ENCODE measurements at regions not wholly inside any gene's neighbourhood (a gene's known extent, or its start where the extent isn't known, plus 50 kb on each side); places are given as distances from the start of the nearest gene placed in this dataset.

DNA sequence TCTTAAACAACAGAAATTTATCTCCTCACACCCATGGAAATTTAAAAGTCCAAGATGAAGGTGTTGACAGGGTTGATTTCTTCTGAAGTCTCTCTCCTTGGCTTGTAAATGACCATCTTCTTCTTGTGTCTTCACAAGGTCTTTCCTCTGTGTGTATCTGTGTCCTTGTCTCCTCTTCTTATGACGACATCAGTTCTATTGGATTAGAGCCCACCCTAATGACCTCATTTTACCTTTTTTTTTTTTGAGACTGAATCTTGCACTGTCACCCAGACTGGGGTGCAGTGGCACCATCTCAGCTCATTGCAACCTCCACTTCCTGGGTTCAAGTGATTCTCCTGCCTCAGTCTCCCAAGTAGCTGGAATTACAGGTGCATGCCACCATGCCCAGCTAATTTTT is 429.0 kb upstream of the CDH5 start:
- no peak for DNase-seq

DNA sequence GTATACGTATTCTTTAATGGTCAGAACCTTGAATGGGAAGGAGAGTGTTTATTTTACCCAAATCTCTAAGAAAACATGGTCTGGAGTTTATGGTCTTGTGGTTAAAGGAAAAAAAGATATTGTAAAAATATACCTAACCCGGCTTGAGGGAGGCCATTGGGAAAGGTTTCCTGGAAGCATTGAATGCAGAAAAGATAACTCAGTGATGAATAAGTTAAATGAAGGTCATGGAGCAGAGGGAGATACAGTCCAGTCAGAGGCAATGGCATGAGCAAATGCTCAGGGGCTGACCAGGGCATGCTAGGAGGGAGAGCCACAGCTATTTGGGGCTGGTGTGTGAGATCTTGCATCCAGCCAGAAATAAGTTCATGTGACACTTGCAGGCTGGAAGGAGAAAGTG is 430.4 kb upstream of the CDH5 start:
- DNase-seq: no peak

DNA sequence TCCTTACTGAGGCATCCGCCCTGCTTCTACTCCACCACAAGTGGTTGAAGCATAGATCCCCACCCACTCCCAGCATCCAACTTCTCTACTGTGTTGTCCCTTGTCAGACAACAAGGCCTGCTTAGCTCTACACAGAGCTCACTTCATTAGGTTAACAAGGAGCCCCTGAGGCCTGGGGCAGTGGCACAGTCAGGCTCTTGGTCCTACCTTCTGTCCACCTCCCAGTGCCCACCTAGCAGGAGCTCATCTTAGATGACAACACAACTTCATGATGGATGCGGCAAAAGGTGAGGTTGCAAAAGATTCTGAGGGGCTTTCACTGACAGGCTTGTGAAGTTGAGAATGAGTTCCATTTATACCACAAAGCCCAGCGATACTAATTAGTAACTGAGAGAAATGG is 432.0 kb upstream of the CDH5 start:
- no peak for DNase-seq

DNA sequence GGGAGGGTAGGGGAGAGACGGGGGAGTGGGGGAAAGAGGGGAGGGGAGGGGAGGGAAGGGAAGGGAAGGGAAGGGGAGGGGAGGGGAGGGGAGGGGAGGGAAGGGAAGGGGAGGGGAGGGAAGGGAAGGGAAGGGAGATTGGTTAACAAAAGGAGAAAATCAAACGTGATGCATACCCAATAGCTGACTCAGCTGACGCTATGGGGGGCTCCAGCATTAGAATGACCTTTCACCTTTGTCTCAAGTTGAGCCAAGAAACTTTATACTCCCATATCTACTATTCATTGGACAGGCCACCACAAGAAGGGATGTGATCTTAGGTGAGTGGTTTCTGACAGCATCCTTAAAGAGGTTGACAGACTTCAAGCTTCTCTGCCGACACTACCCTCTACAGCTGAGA is 432.8 kb upstream of the CDH5 start:
- DNase-seq: no peak

DNA sequence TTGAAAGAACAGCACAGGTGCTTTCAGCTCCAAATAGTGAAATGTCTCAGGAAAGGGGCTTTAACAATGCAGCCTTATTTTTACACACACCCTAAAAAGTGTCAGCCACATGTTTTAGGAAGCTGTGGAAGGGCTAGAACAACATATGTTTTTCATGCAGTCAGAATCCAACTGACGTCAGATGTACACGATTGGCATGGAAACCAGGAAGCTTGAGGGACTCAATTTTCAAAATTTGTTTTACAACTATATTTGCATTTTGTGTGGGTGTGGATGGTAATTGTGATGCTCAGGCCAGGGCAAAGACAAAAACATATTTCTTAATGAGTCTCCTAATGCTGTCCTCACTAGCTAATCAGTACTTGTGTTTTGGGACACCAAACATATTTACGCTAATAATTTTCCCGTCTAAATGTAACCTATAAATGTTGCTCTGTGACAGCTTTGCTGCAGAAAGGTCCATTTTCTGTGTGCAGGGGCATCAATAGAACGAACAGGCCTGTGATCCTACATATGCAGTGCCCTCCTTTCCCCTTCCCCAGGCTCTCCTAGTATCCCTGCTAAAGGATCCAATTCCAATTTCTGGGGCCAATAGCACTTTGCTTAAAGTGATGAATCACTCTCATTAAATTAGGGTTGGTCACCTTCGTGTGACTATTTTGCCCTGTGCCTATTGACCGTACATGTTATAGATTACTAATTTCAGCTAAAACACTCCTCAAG is 434.0 kb upstream of the CDH5 start:
- no peak for DNase-seq

DNA sequence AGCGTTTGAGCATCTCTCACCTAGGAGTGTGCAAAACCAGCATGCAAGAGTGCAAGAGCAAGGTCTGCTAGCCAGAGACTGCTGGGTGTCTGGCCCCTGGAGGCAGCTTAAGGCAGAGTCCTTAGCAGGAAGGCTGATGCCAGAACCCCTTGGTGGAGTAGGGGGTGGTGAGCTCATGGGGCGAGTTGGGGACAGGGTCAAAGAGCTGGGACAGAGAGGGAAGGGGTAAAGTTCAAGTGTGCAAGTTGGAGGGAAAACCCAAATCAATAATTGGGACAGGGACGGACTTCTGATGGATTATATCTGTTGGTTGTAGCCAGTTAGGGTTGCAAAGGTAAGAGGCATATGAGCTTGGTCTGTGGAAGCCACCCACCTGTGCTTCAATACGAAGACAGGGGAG is 443.6 kb upstream of the CDH5 start:
- DNase-seq: no peak

DNA sequence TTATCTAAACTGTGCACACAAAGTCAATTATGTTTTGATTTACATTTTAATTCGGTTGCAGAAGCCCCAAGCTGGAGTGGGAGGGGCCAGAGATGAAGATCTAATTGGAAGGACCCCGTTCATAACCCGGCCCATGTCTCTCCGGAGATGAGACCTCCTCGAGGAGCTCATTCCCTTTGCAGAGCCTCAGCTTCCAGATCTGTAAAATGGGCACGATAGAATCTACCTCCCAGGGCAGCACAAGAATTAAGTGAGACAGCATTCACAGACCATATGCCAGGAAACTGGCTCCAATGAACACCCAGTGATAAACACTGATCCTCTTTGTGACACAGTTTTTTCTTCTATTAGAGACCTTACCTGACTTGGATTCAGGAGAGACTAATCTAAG is 446.5 kb upstream of the CDH5 start:
- DNase-seq: no peak

DNA sequence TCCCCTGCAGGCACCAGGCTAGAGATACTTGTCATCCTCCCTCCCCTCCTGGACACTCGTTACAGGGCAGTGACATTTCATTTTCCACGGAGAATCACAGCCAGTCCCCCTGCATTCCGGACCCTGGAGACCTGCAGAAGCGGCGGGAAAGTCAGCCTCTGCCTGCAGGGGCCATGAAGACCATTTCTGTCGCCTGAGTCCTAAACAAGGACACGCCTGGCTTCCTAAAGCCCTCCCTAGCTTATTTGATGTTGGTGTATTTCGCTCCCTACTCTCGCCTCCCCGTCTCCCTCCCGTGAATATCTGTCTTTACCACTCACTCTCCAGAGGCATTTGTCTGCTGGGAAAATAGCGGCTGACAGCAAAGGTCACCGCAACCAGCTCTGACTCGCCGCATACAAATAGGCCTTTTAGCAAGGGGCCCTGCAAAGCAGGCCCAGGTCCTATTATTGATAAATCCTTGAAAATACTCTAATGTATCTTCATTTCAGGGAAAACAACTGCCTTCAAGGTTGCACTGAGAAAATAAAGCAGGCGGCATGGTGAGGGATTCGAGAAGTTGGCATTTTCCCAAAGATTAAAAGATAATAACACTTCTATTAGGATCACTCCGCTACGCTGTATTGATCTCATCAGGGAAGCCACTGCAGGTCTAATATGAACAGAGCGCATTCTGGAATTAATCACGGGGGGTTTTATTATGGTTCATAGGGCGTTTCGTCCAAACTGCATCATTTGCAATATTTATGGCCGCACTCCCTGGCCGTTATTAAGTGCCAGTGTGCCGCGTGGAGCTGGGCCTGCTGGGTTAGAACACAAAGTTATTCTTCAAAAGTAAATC is 447.1 kb upstream of the CDH5 start:
- DNase-seq: no peak

DNA sequence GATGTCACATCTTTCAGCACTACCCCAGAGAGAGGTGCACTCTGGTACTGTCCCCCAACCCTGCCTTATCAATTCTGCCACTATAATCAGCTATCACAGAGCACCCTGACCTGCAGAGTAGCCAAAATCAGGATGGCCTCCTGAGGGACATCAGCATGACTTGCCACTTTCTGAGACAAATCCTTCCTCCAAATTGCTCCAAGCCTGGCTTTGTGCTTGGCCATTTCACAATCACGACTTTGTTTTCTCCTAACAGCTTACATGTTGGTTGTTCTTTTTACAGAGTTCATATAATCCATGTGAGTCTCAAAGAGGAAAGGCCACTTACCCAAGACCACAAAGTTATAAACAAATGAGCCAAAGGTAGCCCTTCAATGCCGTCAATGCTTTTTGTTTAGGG is 449.0 kb upstream of the CDH5 start:
- DNase-seq: no peak

DNA sequence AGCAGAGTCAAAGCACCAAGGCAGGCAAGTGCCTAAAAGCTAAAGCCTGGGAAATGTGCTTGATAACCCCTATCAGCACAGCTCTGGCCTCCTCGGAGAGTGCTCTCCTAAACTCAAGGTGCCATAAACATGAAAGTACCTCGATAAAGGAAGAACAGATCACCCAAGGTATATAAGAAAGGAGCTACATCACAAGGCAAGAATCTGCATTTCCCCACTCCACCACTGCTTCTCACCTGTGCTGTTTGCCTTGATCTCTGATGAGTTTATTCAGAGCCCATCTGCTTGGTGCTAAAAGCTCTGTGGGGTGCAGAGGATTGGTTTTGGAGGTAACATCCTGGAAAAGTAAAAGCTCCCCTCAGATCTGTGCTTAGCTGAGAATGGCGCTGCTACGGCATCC is 449.5 kb upstream of the CDH5 start:
- DNase-seq: no peak

DNA sequence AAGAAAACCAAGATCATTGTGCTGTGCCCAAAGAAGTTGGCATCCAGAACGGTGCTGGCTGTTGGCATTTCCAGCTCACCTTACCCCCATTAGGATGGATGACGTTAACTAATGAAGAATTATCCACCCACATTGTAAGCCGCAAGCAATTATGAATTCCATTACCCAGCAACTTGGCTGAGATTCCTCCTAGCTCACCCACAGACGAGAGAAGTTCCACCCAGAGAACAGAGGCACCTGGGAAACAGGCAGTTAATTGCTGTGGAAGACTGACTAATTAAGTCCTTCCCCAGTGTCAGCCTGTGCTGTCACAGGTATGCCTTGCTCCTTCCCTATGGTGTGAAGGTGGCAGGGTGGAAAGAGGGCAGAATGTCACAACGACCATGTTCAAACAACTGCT is 456.2 kb upstream of the CDH5 start:
- DNase-seq: no peak

DNA sequence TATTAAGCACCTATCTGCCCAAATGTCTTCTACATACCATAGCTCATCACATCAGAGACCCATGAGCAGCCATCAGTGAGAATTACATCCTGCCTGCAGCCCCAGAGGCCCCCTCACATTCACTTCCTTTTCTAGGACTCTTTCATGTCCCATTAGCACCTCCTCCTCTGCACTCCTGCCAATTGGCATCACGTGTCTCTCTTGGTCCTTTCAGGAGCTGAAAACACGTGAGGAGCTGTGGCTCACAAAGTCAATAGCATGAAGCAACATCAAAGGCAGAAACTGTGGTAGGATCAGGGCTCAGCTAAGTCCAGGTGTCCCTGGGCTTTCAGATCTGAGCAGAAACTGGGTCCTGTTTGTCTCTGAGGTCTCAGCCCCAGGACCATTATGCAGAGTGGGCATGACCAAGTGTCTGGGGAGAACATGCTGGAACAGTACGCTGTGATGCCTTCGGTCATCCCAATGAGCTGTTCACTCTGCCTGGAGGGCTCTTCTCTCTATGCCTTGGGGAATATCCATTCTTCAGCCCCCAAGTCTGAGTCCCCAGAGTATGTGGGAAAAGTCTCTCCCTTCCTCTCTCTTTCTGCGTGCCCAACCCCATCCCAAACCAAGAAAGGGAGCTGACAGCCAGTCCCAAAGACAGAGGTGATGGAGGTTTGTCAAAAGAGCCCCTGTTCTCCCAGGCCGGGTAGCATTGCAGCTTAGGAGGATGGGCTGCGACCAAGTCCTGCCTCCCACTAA is 457.0 kb upstream of the CDH5 start:
- no peak for DNase-seq

DNA sequence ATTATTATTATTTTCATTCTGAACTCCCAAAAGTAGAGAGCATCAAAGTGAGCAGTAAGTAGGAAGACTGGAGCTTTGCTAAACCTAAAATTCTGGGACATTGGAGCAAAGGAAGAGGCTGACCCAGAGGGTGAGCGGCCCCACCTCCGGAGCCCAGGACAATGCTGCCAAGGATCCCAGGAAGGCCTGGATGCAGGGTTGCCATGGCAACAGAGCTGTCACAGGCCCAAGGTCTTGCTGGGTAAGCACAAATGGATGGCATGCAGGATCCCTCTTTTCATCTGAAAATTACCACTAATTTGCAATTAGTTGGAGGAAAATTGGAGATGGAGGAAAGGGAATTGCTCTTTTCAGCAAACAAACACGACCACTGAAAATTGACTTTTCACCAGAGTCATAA is 457.9 kb upstream of the CDH5 start:
- no peak for DNase-seq

DNA sequence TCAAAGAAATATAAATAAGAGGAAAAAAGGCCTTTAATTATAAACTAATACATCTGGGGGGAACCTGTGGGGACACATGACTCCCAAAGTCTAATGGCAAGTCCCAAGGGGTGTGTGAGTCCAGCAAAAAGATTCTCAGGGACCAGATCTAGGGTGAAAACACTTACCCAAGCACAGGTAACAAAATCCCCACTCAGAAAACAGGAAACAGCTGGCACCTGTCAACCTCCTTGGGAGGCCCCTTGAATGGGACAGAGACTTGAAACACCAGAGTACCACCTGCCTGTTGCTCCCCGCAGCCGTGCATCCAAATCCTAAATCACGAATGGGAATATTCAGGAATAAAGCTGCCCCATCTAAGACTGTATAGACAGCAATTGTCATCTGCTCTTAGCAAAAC is 461.2 kb upstream of the CDH5 start:
- no peak for DNase-seq

DNA sequence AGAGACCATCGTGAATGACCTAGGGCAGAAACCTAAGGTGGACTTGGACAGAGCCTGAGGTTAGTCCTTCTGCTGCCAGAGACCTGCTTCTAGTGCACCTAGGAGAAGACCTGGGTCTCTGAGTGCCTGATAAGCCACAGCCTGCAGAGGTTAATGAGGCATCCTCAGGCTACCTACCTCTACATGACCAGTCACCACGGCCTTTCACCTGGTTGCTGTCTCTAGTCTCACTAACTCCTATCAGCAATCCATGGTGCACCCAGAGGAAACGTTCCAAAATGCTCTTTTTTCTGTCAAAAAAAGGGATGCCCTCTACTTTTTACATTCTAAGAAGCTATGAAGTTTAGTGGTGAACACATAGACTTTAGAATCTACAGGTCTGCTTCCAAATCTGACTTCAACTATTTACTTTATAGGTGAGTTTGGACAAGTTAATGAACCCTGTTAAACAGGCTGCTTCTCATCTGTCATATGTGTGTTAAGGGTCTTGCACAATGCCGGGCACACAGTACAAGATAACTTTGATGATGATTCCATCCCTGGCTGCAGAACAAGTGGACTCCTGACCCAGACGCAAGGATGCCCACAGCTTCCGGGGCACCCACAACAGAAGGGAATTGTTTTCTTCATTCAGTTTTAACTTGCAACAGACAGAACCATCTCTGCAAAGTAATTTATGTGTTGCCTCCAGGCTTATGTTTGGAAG is 469.9 kb upstream of the CDH5 start:
- DNase-seq: no peak

DNA sequence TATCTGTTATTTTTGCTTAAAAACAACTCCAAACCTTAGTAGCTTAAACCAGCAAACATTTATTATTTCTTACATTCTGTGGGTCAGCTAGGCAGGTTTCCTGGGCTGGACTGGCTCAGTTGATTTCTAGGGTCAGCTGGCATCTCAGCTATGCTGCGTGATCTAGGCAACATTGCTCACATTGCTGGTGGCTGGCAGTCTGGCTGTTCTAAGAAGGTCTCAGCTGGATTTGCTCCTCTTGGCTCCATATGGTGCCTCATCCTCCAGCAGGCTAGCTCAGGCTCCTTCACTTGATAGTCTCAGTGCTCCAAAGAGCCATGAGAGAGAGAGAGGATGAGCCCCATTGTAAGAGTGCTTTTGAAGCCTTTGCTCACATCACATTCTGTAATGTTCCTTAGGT is 470.6 kb upstream of the CDH5 start:
- no peak for DNase-seq

DNA sequence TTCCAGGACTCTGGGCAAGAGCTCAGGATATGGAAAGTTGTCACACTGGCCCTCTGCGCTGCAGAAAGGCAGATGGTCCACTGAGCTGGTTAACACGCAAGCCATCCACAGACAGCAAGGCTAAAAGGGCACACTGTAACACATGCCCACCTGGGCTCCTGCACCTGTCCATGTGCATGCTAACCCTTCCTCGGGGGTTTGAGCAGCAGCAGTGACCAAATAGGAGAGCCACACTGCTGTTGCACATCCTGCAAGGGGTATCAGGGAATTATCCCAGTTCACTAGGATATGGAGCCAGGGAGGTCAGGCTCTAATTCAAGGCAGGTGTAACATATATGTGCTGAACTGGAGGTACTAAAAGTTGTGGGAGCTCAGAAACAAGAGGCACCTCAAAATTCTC is 471.0 kb upstream of the CDH5 start:
- no peak for DNase-seq

DNA sequence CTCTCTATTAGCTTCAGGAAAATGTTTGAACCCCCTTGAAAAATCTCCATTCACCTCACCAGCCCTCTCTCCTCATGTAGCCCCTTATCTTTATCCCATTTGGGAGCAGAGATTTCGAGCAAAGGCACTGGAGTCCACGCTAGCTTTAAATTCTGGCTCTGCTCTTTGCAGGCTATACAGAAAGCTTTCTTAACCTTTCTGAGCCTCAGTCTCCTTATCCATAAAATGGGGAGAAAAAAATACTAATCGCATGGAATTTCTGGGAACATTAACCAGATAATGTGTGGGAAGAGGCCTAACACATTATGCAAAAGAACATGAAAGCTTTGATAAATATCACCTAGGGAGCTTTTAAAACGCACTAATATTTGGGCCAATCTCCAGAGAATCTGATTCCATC is 476.3 kb upstream of the CDH5 start:
- no peak for DNase-seq

DNA sequence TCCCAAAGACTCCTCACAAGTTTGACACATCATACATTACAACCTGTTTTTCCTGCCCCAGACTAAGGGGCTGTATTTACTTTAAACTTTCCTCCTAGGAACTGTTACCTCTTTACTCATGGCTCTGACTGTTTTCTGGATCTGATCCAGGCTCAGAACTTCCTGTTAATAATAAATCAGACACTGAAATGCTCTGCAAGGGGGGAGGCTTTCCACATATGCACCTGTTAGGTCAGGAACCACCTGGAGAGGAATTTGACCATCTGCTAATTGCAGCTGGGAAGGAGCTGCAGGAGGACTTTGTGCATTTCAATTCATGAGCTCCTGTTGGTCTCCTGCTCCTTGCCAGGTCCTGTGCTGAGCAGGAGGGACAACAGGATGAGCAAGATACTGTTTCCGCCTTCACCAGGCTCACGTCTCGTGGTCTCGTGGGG is 476.9 kb upstream of the CDH5 start:
- DNase-seq: no peak

DNA sequence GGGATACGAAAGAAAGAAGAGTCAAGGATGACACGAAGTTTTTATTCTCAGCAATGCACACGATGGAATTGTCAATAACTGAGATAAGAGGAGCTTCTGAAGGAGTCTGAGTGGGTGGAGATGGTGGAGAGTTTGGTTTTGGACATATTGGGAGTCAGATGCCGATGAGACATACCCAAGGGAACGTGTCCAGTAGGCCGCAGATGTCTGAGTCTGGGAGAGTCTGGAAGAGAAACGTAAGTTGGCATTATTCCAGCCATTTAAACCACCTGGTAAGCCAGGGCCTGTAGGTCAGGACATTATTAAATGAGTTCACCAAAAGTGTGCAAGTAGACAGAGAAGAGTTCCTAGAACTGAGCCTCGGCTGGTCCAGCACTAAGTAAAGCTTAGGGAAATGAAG is 478.3 kb upstream of the CDH5 start:
- DNase-seq: no peak

DNA sequence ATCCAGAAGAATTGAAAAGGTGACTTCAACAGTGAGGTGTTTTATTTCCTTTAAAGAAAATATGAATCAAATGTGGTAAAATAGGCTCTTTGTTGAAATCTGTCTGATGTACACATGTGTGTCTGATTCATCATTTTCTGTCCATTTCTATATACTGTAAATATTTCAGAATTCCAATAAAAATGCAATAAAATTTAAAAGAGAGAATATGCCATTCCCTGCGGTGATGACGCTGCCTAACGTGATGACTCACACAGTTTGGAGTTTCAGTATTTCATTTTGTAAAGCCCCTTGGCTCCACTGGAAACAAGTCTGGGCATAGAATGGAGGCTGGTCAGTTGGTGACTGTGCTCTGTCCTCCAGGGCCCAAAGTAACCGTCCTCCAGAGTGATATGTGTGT is 482.5 kb upstream of the CDH5 start:
- DNase-seq: no peak

DNA sequence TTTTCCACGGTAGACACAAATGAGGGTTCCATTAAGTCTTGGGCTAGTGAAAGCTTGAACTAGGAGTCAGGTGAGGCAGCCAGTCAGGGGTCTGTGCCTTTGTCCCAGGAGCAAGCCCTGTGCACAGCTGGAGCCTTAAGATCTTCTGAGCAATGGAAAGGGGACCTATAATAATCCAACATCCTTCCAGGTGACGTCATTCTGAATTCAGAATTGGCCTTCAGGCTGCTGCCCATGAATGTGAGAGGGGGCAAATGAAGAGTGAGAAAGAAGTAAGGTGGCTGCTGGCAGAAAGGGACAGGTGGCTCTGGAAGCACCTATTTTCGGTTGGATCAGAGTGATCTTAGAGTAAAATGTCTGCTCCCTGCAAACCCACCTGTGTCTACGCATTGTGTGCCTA is 488.1 kb upstream of the CDH5 start:
- no peak for DNase-seq

DNA sequence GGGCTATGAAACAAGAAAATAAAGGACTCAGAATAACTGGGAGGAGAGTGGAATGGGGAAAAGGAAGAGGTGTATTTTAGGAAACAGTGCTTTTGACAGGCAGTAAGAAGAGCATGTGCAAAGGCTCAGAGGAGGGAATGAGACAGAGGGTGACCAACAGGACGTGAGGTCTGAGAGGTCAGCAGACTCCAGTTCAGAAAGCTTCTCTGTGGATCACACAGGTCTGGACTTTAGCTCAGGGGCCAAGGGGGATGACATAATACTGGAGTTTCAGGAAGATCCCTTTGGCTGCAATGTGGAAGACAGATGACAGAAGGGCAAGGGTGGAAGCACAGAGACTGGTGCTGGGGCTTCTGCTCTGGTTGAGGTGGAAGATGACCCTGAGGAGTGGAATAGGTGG is 489.9 kb upstream of the CDH5 start:
- no peak for DNase-seq

DNA sequence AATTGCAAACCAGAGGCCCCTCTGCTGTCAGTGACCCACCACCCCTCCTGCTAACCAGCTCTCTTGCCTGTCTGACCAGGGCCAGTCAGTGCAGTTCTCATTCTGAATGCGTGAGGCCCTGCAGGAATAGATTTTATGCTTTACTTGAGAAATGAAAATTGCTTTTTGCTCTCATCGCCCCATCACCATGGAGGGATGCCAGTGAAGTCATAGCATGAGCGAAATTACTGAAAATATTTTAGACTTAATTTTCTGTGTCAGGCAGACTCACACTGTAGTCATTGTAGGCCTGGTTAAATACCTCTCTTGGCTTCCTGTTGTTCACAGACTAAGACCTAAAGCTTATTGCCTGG is 490.5 kb upstream of the CDH5 start:
- DNase-seq: no peak
